Ascending aorta (tissue), 2 donors: ENCODE measurements at regions not wholly inside any gene's neighbourhood (a gene's known extent, or its start where the extent isn't known, plus 50 kb on each side); places are given as distances from the start of the nearest gene placed in this dataset.

Experiments used
- DNase-seq, 2 donors: peaks; one replicate each; pipeline ENCODE4 v3.0.0-alpha.2; 2019; ENCODE audit warnings: low spot score in 2 of 2
- H3K27ac ChIP-seq, 2 donors: fragments of 200-600 bp; sonication (generic); one replicate each; pipeline ENCODE4 v1.5.1; 2016 to 2017; ENCODE audit warnings: mild to moderate bottlenecking in 1 of 2
- H3K27me3 ChIP-seq: fragments of 200-600 bp; sonication (generic); one replicate; pipeline ENCODE4 v1.5.1; 2017
- H3K36me3 ChIP-seq, 2 donors: fragments of 200-600 bp; sonication (generic); one replicate each; pipeline ENCODE4 v1.5.1; 2016
- H3K4me1 ChIP-seq, 2 donors: fragments of 200-600 bp; sonication (generic); one replicate each; pipeline ENCODE4 v1.5.1; 2016 to 2017; ENCODE audit warnings: mild to moderate bottlenecking in 1 of 2
- H3K4me3 ChIP-seq, 2 donors: fragments of 200-600 bp; sonication (generic); one replicate each; pipeline ENCODE4 v1.5.1; 2016 to 2017; ENCODE audit warnings: mild to moderate bottlenecking in 1 of 2
- H3K9me3 ChIP-seq, 2 donors: fragments of 200-600 bp; sonication (generic); one replicate each; pipeline ENCODE4 v1.5.1; 2016
- CTCF ChIP-seq, 3 experiments: fragments of 200-600 bp in 2 of 3; fragments of 450-650 bp in 1 of 3; sonication (generic) in 2 of 3; IDR thresholded peaks; one replicate each; pipeline ENCODE4 v1.5.1; 2016 to 2019; ENCODE audit warnings: antibody characterized with exemption in 3 of 3, mild to moderate bottlenecking in 1 of 3, moderate library complexity in 1 of 3
- intact Hi-C: fragments of 100-400 bp; cut with DNase I; formaldehyde crosslinking; loops from one replicate; pipeline ENCODE4 v1.15.1; 2023

GRCh38 chr21:35349376-35350080 lies 300.4 kb upstream of the RUNX1 start:
- intact Hi-C loops = no loop called here
- Histone ChIP-seq H3K4me3 (no peak overlapping the region), H3K27ac (no peak overlapping the region), H3K36me3 (no peaks in the 10 kb centered on the region), H3K9me3 (no peaks in the 10 kb centered on the region), H3K4me1 (no peaks in the 10 kb centered on the region), H3K27me3 (no peaks in the 10 kb centered on the region)
- no peak for TF ChIP-seq CTCF (IDR thresholded peaks at IDR 0.05)
- no peak for DNase-seq

- H3K36me3 ChIP-seq = no peaks in the 10 kb centered on the region
- H3K9me3 ChIP-seq = no peaks in the 10 kb centered on the region
- H3K27ac ChIP-seq = no peak overlapping the region
- no peaks in the 10 kb centered on the region for H3K4me1 ChIP-seq
- TF ChIP-seq CTCF (IDR thresholded peaks at IDR 0.05) = no peak
- DNase-seq = no peak
- H3K27me3 ChIP-seq = no peaks in the 10 kb centered on the region
- intact Hi-C loops = no loop called here
- H3K4me3 ChIP-seq = no peak overlapping the region
These were observed 299.6 kb upstream of the RUNX1 start for GRCh38 chr21:35348686-35349085.

- TF ChIP-seq CTCF (IDR thresholded peaks at IDR 0.05) = no peak
- intact Hi-C loops = no loop called here
- Histone ChIP-seq H3K9me3 (no peaks in the 10 kb centered on the region), H3K4me3 (no peak overlapping the region), H3K4me1 (no peaks in the 10 kb centered on the region), H3K27ac (no peak overlapping the region), H3K27me3 (no peaks in the 10 kb centered on the region), H3K36me3 (no peaks in the 10 kb centered on the region)
- DNase-seq = no peak
These were observed 297.6 kb upstream of the RUNX1 start for GRCh38 chr21:35346697-35347096.

GRCh38 chr21:35345954-35346353 lies 296.9 kb upstream of the RUNX1 start:
- TF ChIP-seq CTCF (IDR thresholded peaks at IDR 0.05) = no peak
- no peaks in the 10 kb centered on the region for H3K4me1 ChIP-seq
- no peaks in the 10 kb centered on the region for H3K27me3 ChIP-seq
- no peak overlapping the region for H3K4me3 ChIP-seq
- no peak for DNase-seq
- H3K9me3 ChIP-seq = no peaks in the 10 kb centered on the region
- no peaks in the 10 kb centered on the region for H3K36me3 ChIP-seq
- H3K27ac ChIP-seq = no peak overlapping the region
- intact Hi-C loops = no loop called here

- Histone ChIP-seq H3K4me3 (no peak overlapping the region), H3K36me3 (no peaks in the 10 kb centered on the region), H3K4me1 (no peaks in the 10 kb centered on the region), H3K9me3 (no peaks in the 10 kb centered on the region), H3K27me3 (no peaks in the 10 kb centered on the region), H3K27ac (no peak overlapping the region)
- TF ChIP-seq CTCF (IDR thresholded peaks at IDR 0.05) = no peak
- no peak for DNase-seq
- intact Hi-C loops = no loop called here
These were observed 295.5 kb upstream of the RUNX1 start for GRCh38 chr21:35344582-35344981.
